ENCODE measurements at regions not wholly inside any gene's neighbourhood (a gene's known extent, or its start where the extent isn't known, plus 50 kb on each side); places are given as distances from the start of the nearest gene placed in this dataset.

DNA sequence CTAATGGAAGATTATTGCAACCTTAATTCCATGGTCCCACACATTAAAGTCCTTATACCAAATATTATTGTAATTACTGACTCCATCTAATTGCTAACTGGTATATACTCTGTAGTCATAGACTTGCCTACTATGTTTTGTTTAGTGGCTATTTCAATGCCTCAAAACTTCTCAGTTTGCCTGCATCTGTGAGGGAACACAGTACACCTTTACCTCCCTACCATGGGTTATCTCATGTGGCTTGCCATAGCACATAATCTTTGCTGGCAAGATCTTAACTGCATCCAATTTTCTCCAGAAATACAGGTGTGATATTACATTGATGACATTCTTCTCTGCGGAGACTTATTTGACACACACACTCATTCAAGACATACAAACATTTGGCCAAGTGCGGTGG, 107.1 kb upstream of the ZNF184 start:
- TF ChIP-seq KLF16 (CRISPR knock-in tag; IDR thresholded peaks at IDR 0.05) (no peak), SIN3A (IDR thresholded peaks at IDR 0.05; ENCODE audit: borderline replicate concordance, low read depth, low read length) (no peak)

Data from HepG2 (cell line).